Panc1 (cell line): ENCODE measurements at regions not wholly inside any gene's neighbourhood (a gene's known extent, or its start where the extent isn't known, plus 50 kb on each side); places are given as distances from the start of the nearest gene placed in this dataset.

ENCODE experiments used
- CTCF ChIP-seq: fragments of 450-650 bp; IDR thresholded peaks from 2 replicates; pipeline ENCODE4 v1.5.1; 2017; ENCODE audit warnings: mild to moderate bottlenecking
- SIN3A ChIP-seq: IDR thresholded peaks from 2 replicates; pipeline ENCODE4 v1.6.1; 2012; ENCODE audit warnings: low read depth, mild to moderate bottlenecking, low read length, moderate library complexity, borderline replicate concordance; ENCODE audit not compliant: insufficient read depth

- no peak for TF ChIP-seq CTCF
- no peak for TF ChIP-seq SIN3A
Measured at GRCh38 chr4:187158003-187158402, 434.3 kb upstream of the FAT1 start.
